ENCODE measurements at regions not wholly inside any gene's neighbourhood (a gene's known extent, or its start where the extent isn't known, plus 50 kb on each side); places are given as distances from the start of the nearest gene placed in this dataset.

DNA sequence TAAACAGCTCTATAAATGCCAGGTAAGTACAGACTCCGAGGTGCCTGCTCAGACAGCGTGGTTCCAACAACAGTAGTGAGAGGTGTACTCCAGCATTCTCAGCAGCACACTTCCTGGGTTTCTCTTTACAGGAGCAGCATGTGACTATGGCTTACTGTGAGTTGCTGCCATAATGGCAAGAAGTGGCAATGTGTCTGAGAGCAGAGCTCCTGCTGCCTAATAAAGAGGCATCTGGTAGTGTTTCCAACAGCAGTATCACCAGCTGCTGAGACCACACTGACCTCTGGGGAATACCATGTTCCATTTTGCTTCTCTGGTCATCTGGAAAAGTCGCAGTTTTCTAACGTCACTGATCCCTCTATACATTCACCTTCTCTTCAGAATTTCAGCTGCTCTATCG is 398.2 kb downstream of the SLCO4C1 start:
- TF ChIP-seq, protein P1, sequence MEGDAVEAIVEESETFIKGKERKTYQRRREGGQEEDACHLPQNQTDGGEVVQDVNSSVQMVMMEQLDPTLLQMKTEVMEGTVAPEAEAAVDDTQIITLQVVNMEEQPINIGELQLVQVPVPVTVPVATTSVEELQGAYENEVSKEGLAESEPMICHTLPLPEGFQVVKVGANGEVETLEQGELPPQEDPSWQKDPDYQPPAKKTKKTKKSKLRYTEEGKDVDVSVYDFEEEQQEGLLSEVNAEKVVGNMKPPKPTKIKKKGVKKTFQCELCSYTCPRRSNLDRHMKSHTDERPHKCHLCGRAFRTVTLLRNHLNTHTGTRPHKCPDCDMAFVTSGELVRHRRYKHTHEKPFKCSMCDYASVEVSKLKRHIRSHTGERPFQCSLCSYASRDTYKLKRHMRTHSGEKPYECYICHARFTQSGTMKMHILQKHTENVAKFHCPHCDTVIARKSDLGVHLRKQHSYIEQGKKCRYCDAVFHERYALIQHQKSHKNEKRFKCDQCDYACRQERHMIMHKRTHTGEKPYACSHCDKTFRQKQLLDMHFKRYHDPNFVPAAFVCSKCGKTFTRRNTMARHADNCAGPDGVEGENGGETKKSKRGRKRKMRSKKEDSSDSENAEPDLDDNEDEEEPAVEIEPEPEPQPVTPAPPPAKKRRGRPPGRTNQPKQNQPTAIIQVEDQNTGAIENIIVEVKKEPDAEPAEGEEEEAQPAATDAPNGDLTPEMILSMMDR (IDR thresholded peaks at IDR 0.05), result no peak
- no peak for TF ChIP-seq POLR2A (IDR thresholded peaks at IDR 0.05)

Measured in uterus (tissue), 2 donors.